GM18868 (cell line): ENCODE measurements at regions not wholly inside any gene's neighbourhood (a gene's known extent, or its start where the extent isn't known, plus 50 kb on each side); places are given as distances from the start of the nearest gene placed in this dataset.
"Not testable (repeated sequence)": the region's sequence is repeated elsewhere in the genome, so short reads cannot be mapped to it uniquely, and the experiment has no call there.

Experiments
- ATAC-seq: cut with Tn5 transposase; IDR thresholded peaks from one replicate; pipeline ENCODE4 v1.9.1; 2021; ENCODE audit warnings: mild to moderate bottlenecking, moderate library complexity; ENCODE audit not compliant: unreplicated experiment

GRCh38 chr14:89661392-89661791 lies 244.4 kb upstream of the FOXN3 start:
- no peak for ATAC-seq

- not testable (repeated sequence) for ATAC-seq
Observed at GRCh38 chr14:89660625-89661233, 243.7 kb upstream of the FOXN3 start.

GRCh38 chr14:89660166-89660565 lies 243.1 kb upstream of the FOXN3 start:
- no peak for ATAC-seq

- no peak for ATAC-seq
Observed at GRCh38 chr14:89658977-89659670, 242.1 kb upstream of the FOXN3 start.

- no peak for ATAC-seq
Observed at GRCh38 chr14:89657014-89657413, 240.0 kb upstream of the FOXN3 start.

GRCh38 chr14:89654998-89655397 lies 238.0 kb upstream of the FOXN3 start:
- ATAC-seq, result no peak

GRCh38 chr14:89652352-89652751 lies 235.3 kb upstream of the FOXN3 start:
- ATAC-seq, result peak; percentile 38

GRCh38 chr14:89651805-89652204 lies 234.8 kb upstream of the FOXN3 start:
- ATAC-seq, result no peak

- ATAC-seq, result peak; percentile 66
Observed at GRCh38 chr14:89650077-89650978, 233.3 kb upstream of the FOXN3 start.

GRCh38 chr14:89649451-89650075 lies 232.5 kb upstream of the FOXN3 start:
- no peak for ATAC-seq

- ATAC-seq, result no peak
Observed at GRCh38 chr14:89648924-89649323, 231.9 kb upstream of the FOXN3 start.

GRCh38 chr14:89648510-89648909 lies 231.5 kb upstream of the FOXN3 start:
- ATAC-seq, result no peak

GRCh38 chr14:89646971-89647370 lies 229.9 kb upstream of the FOXN3 start:
- no peak for ATAC-seq

- no peak for ATAC-seq
Observed at GRCh38 chr14:89644641-89645040, 227.6 kb upstream of the FOXN3 start.

GRCh38 chr14:89641495-89642175 lies 224.6 kb upstream of the FOXN3 start:
- ATAC-seq, result peak; percentile 98

GRCh38 chr14:89640141-89640540 lies 223.1 kb upstream of the FOXN3 start:
- no peak for ATAC-seq

- ATAC-seq, result no peak
Observed at GRCh38 chr14:89639687-89640086, 222.7 kb upstream of the FOXN3 start.

- ATAC-seq, result no peak
Observed at GRCh38 chr14:89638891-89639290, 221.9 kb upstream of the FOXN3 start.

- no peak for ATAC-seq
Observed at GRCh38 chr14:89637581-89637980, 220.5 kb upstream of the FOXN3 start.

- ATAC-seq, result no peak
Observed at GRCh38 chr14:89635615-89636014, 218.6 kb upstream of the FOXN3 start.

GRCh38 chr14:89634037-89634436 lies 217.0 kb upstream of the FOXN3 start:
- no peak for ATAC-seq
